ENCODE measurements at regions not wholly inside any gene's neighbourhood (a gene's known extent, or its start where the extent isn't known, plus 50 kb on each side); places are given as distances from the start of the nearest gene placed in this dataset.

GRCh38 chr14:104388541-104389325 is 190.8 kb upstream of the C14orf180 start:
- Histone ChIP-seq H3K27ac (no peak overlapping the region), H3K9me3 (no peaks in the 10 kb centered on the region), H3K4me1 (no peaks in the 10 kb centered on the region), H3K36me3 (no peaks in the 10 kb centered on the region), H3K27me3 (peaks cover 5% of the 10 kb centered on the region), H3K4me3 (no peak overlapping the region)
- intact Hi-C loops (cut with DNase I; ENCODE audit: low total_unique reads) (no loop called here), in situ Hi-C loops (cut with MboI; ENCODE audit: low pct_ligation_motif_present in 1 of 4, low pct_unique_long_range_greater_than_20kb in 1 of 4, low sequenced_read_pairs in 3 of 4) (no loop called here)
- DNase-seq: no peak
- TF ChIP-seq EP300 (IDR thresholded peaks at IDR 0.05; ENCODE audit: low read depth): no peak
- TF ChIP-seq CTCF (IDR thresholded peaks at IDR 0.05): no peak
- no peak for TF ChIP-seq POLR2AphosphoS5 (IDR thresholded peaks at IDR 0.05)
- TF ChIP-seq POLR2A (IDR thresholded peaks at IDR 0.05): no peak
- WGBS, 2 donors (ENCODE audit: low coverage in 1 of 2): 75 to 90% methylated on average over 4 to 28 of the region's 28 CpGs

- no peak for DNase-seq
- no peak overlapping the region for H3K27ac ChIP-seq
- H3K36me3 ChIP-seq: no peaks in the 10 kb centered on the region
- H3K27me3 ChIP-seq: no peaks in the 10 kb centered on the region
- in situ Hi-C loops (cut with MboI; ENCODE audit: low pct_ligation_motif_present in 1 of 4, low pct_unique_long_range_greater_than_20kb in 1 of 4, low sequenced_read_pairs in 3 of 4): no loop called here
- TF ChIP-seq POLR2A (IDR thresholded peaks at IDR 0.05) (no peak), CTCF (IDR thresholded peaks at IDR 0.05) (no peak), EP300 (IDR thresholded peaks at IDR 0.05; ENCODE audit: low read depth) (no peak), POLR2AphosphoS5 (IDR thresholded peaks at IDR 0.05) (no peak)
- no peak overlapping the region for H3K4me3 ChIP-seq
- no peaks in the 10 kb centered on the region for H3K4me1 ChIP-seq
- intact Hi-C loops (cut with DNase I; ENCODE audit: low total_unique reads): no loop called here
- 59 to 81% methylated on average over 10 to 27 of the region's 28 CpGs for WGBS, 2 donors (ENCODE audit: low coverage in 1 of 2)
- no peaks in the 10 kb centered on the region for H3K9me3 ChIP-seq
Measured at GRCh38 chr14:104389326-104390220, 190.0 kb upstream of the C14orf180 start.

- no peaks in the 10 kb centered on the region for H3K4me1 ChIP-seq
- H3K27me3 ChIP-seq: no peaks in the 10 kb centered on the region
- no peaks in the 10 kb centered on the region for H3K9me3 ChIP-seq
- in situ Hi-C loops (cut with MboI; ENCODE audit: low pct_ligation_motif_present in 1 of 4, low pct_unique_long_range_greater_than_20kb in 1 of 4, low sequenced_read_pairs in 3 of 4) (no loop called here), intact Hi-C loops (cut with DNase I; ENCODE audit: low total_unique reads) (no loop called here)
- H3K27ac ChIP-seq: no peak overlapping the region
- TF ChIP-seq POLR2A (IDR thresholded peaks at IDR 0.05) (no peak), POLR2AphosphoS5 (IDR thresholded peaks at IDR 0.05) (no peak), CTCF (IDR thresholded peaks at IDR 0.05) (no peak), EP300 (IDR thresholded peaks at IDR 0.05; ENCODE audit: low read depth) (no peak)
- WGBS, 2 donors (ENCODE audit: low coverage in 1 of 2): 88% methylated on average over 27 of the region's 27 CpGs; no CpG with 5 or more reads in 1 of the 2 donors
- no peak overlapping the region for H3K4me3 ChIP-seq
- H3K36me3 ChIP-seq: no peaks in the 10 kb centered on the region
- no peak for DNase-seq
Measured at GRCh38 chr14:104390221-104390931, 189.2 kb upstream of the C14orf180 start.
